GM19025 (cell line): ENCODE measurements at regions not wholly inside any gene's neighbourhood (a gene's known extent, or its start where the extent isn't known, plus 50 kb on each side); places are given as distances from the start of the nearest gene placed in this dataset.
"Not testable (repeated sequence)": the region's sequence is repeated elsewhere in the genome, so short reads cannot be mapped to it uniquely, and the experiment has no call there.

Experiments
- ATAC-seq: cut with Tn5 transposase; IDR thresholded peaks from one replicate; pipeline ENCODE4 v1.9.1; 2021; ENCODE audit warnings: mild to moderate bottlenecking, low read depth, moderate library complexity; ENCODE audit not compliant: unreplicated experiment

- peak; percentile 73 for ATAC-seq
Observed at GRCh38 chr1:86798608-86799291, 94.4 kb downstream of the SH3GLB1 start.

DNA sequence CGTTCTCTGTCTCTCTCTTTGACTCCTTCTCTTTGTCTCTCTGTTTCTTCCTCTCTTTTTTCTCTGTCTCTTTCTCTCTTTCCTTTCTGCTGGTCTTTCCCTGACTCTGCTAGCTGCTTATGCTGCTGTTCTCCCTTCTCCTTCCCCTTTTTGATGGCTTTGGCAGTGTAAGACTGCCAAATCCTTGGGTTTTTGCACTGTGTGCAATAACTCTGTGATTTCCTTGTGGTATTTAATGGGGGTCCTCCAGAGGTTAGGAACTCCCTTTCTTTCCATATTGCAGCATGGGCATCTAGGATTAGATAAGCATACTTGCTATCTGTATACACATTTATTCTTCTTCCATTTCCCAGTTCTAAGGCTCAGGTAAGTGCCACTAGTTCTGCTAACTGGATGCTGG is 99.3 kb downstream of the SH3GLB1 start:
- ATAC-seq = not testable (repeated sequence)

- ATAC-seq = not testable (repeated sequence)
Observed at GRCh38 chr1:86805898-86806519, 101.6 kb downstream of the SH3GLB1 start.

DNA sequence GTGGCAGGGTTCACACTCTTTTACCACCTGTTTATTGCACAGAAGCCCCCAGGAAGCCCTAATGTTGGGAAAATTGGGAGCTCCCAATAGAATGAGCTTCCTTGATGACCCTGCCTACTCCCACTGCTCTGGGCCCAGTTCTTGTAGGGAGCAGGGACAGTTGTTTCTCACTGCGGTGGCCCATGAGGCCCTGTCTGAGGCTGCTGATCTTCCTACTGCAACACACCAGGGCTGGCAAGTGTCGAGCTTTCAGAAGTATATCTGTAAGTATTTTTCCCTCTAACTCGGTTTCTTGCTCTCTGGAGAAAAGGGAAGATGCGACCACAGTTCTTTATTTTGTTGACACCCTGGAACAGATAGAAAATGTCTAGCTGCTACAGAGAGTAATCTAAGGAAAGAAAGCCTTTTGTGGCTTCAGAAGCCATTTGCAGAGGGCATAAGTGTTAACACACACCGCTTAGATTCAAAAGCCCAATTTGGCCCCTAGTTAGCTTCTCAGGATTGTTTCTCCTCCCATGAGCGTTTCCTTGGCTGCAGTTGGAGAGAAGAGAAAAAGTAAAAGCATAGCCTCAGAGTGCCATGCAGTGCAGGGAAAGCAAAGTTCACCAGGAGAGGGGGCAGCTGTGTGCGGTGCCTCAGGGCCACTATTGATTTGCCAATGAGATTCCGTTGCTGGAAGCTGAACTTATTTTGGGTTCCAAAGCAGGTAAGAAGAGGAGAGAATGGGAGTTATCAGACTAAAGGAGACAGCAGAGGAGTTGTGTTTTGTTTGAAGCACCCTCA is 102.6 kb downstream of the SELENOF start:
- ATAC-seq = no peak

DNA sequence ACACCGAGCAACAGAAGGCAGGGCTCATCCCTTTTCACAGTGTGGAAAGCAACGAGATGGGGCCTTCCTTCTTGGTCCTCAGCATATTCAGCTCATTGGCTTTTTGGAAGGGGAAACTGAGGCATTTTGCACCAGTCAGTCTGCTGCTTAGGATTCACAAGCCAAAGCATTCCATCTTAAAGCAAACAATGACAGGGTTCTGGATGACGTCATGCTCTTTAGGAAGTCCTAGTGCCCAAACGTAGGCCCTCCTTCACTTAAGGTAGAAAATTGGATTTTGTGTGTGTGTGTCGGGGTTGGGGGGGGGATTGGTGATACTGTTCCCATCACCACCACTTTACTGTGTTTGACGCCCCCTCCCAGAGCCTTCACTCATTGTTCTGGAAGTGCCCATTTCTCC is 101.6 kb downstream of the SELENOF start:
- no peak for ATAC-seq
